HCT116 (cell line): ENCODE measurements at regions not wholly inside any gene's neighbourhood (a gene's known extent, or its start where the extent isn't known, plus 50 kb on each side); places are given as distances from the start of the nearest gene placed in this dataset.

Experiments
- ATAC-seq: fragments of 200-7000 bp; cut with Tn5 transposase; 2 replicates; pipeline ENCODE4 v1.9.1; 2020; ENCODE audit warnings: mild to moderate bottlenecking, moderate library complexity
- BruUV-seq: library from RNA; stranded (reverse); fragments of 400-500 nt; replicated peaks from 2 replicates; lab custom pipeline; 2021; lab: Mats Ljungman, UMichigan
- CTCF ChIA-PET: fragments of 300-600 bp; sonication (Branson Sonifier 250); formaldehyde crosslinking; loops from one replicate; lab custom pipeline; 2021; ENCODE audit warnings: antibody characterized with exemption; lab: Charles Lee
- POLR2A ChIA-PET: fragments of 300-600, 350-600 bp; sonication (Branson Sonifier 250); formaldehyde crosslinking; loops from one replicate; lab custom pipeline; 2021; ENCODE audit warnings: antibody characterized with exemption; lab: Charles Lee
- RAD21 ChIA-PET, 2 experiments: fragments of 300-600 bp; sonication (Branson Sonifier 250); formaldehyde crosslinking; loops; one replicate each; lab custom pipeline; 2023; ENCODE audit warnings: low total read pairs in 2 of 2; ENCODE audit not compliant: uncharacterized antibody in 2 of 2, unreplicated experiment in 2 of 2, low non-redundant PET in 1 of 2; lab: Charles Lee
- DNase-seq: peaks from one replicate; pipeline ENCODE4 v3.0.0-alpha.2; 2010; ENCODE audit warnings: low read depth, low spot score
- H2AFZ ChIP-seq: fragments of 200-600 bp; shearing (Covaris generic), sonication (generic); 2 replicates; pipeline ENCODE4 v1.6.1; 2017; ENCODE audit warnings: low read depth, mixed run types, mixed read lengths, antibody characterized with exemption, low read length; ENCODE audit not compliant: poor library complexity, severe bottlenecking
- H3K27ac ChIP-seq: 2 replicates; pipeline ENCODE4 v1.5.1; 2012; ENCODE audit warnings: low read depth, low read length
- H3K27me3 ChIP-seq: fragments of 200-600 bp; sonication (generic); 2 replicates; pipeline ENCODE4 v1.6.1; 2016; ENCODE audit warnings: mixed run types, low read length, mixed read lengths; ENCODE audit not compliant: insufficient read depth
- H3K36me3 ChIP-seq, 2 experiments: fragments of 200-500 bp in 1 of 2; fragments of 200-600 bp in 1 of 2; sonication (Bioruptor generic) in 1 of 2; sonication (generic) in 1 of 2; 2 replicates each; pipeline versions ENCODE4 v1.5.1 to v1.6.1; 2014 to 2016; ENCODE audit warnings: low read length in 2 of 2, inconsistent platforms in 1 of 2, mixed read lengths in 1 of 2, mixed run types in 1 of 2; ENCODE audit not compliant: insufficient read depth in 2 of 2, control insufficient read depth in 1 of 2
- H3K4me1 ChIP-seq, 2 experiments: fragments of 200-600 bp in 1 of 2; sonication (generic) in 1 of 2; 2 replicates each; pipeline versions ENCODE4 v1.5.1 to v1.6.1; 2012 to 2017; ENCODE audit warnings: low read length in 2 of 2, inconsistent platforms in 1 of 2, mild to moderate bottlenecking in 1 of 2, mixed read lengths in 1 of 2, mixed run types in 1 of 2, moderate library complexity in 1 of 2; ENCODE audit not compliant: insufficient read depth in 2 of 2, control insufficient read depth in 1 of 2
- H3K4me2 ChIP-seq: fragments of 200-600 bp; sonication (generic); 2 replicates; pipeline ENCODE4 v1.6.1; 2017; ENCODE audit warnings: mixed run types, low read length, mixed read lengths
- H3K4me3 ChIP-seq, 2 experiments: fragments of 200-600 bp in 1 of 2; sonication (generic) in 1 of 2; replicated peaks in 1 of 2; 2 replicates each; pipeline ENCODE4 v1.5.1; 2011 to 2016; ENCODE audit warnings: low read length in 2 of 2, control low read depth in 1 of 2, low read depth in 1 of 2, mild to moderate bottlenecking in 1 of 2, mixed read lengths in 1 of 2, mixed run types in 1 of 2
- H3K79me2 ChIP-seq: fragments of 200-600 bp; sonication (generic); 2 replicates; pipeline ENCODE4 v1.6.1; 2017; ENCODE audit warnings: mild to moderate bottlenecking, mixed run types, low read length, moderate library complexity, mixed read lengths; ENCODE audit not compliant: insufficient read depth
- H3K9ac ChIP-seq: fragments of 200-600 bp; sonication (generic); 2 replicates; pipeline ENCODE4 v1.6.1; 2016; ENCODE audit warnings: low read length, mixed read lengths
- H3K9me2 ChIP-seq: fragments of 200-600 bp; sonication (generic), shearing (Covaris generic); 2 replicates; pipeline ENCODE4 v1.6.1; 2017; ENCODE audit warnings: mixed run types, mild to moderate bottlenecking, moderate library complexity; ENCODE audit not compliant: insufficient read depth
- H3K9me3 ChIP-seq, 2 experiments: fragments of 200-500 bp in 1 of 2; fragments of 200-600 bp in 1 of 2; sonication (Bioruptor generic) in 1 of 2; sonication (generic) in 1 of 2; 2 replicates each; pipeline ENCODE4 v1.6.1; 2014 to 2017; ENCODE audit warnings: low read length in 2 of 2, mixed read lengths in 2 of 2, inconsistent platforms in 1 of 2, low read depth in 1 of 2, mild to moderate bottlenecking in 1 of 2, mixed run types in 1 of 2, moderate library complexity in 1 of 2; ENCODE audit not compliant: control insufficient read depth in 1 of 2, insufficient read depth in 1 of 2
- H4K20me1 ChIP-seq: fragments of 200-600 bp; sonication (generic), shearing (Covaris generic); 2 replicates; pipeline ENCODE4 v1.6.1; 2017; ENCODE audit warnings: mixed run types, mild to moderate bottlenecking, moderate library complexity; ENCODE audit not compliant: insufficient read depth
- CBX3 ChIP-seq: IDR thresholded peaks from 2 replicates; pipeline ENCODE4 v1.6.1; 2012; ENCODE audit warnings: low read depth
- CEBPB ChIP-seq: IDR thresholded peaks from 2 replicates; pipeline ENCODE4 v1.6.1; 2012; ENCODE audit warnings: low read depth
- CTCF ChIP-seq, 3 experiments: fragments of 200-600 bp in 1 of 3; sonication (generic) in 1 of 3; IDR thresholded peaks in 2 of 3; conservative IDR thresholded peaks in 1 of 3; 2 replicates each; pipeline ENCODE4 v1.5.1; 2012 to 2017; ENCODE audit warnings: low read depth in 2 of 3, low read length in 2 of 3, antibody characterized with exemption in 1 of 3, borderline replicate concordance in 1 of 3, control low read depth in 1 of 3, mild to moderate bottlenecking in 1 of 3, mixed read lengths in 1 of 3, mixed run types in 1 of 3, moderate library complexity in 1 of 3; ENCODE audit not compliant: insufficient read depth in 1 of 3
- EGR1 ChIP-seq: IDR thresholded peaks from 2 replicates; pipeline ENCODE4 v1.6.1; 2012; ENCODE audit warnings: low read depth
- ELF1 ChIP-seq: IDR thresholded peaks from 2 replicates; pipeline ENCODE4 v1.6.1; 2012; ENCODE audit warnings: low read depth, borderline replicate concordance
- EZH2 ChIP-seq: fragments of 200-600 bp; sonication (generic); IDR thresholded peaks from 2 replicates; pipeline ENCODE4 v1.6.1; 2017; ENCODE audit warnings: antibody characterized with exemption, mixed run types
- JUND ChIP-seq: IDR thresholded peaks from 2 replicates; pipeline ENCODE4 v1.6.1; 2012
- MAX ChIP-seq: IDR thresholded peaks from 2 replicates; pipeline ENCODE4 v1.6.1; 2012
- POLR2A ChIP-seq: IDR thresholded peaks from 2 replicates; pipeline ENCODE4 v1.7.0; 2011; ENCODE audit warnings: borderline replicate concordance; ENCODE audit not compliant: insufficient read depth, insufficient read length; ENCODE audit errors: extremely low read depth
- POLR2AphosphoS5 ChIP-seq: IDR thresholded peaks from 2 replicates; pipeline ENCODE4 v1.6.1; 2011; ENCODE audit warnings: mild to moderate bottlenecking, low read depth, low read length, moderate library complexity
- SRF ChIP-seq: IDR thresholded peaks from 2 replicates; pipeline ENCODE4 v1.6.1; 2012; ENCODE audit warnings: low read depth
- TCF7L2 ChIP-seq: IDR thresholded peaks from 2 replicates; pipeline ENCODE4 v1.7.0; 2011; ENCODE audit warnings: borderline replicate concordance, inconsistent platforms; ENCODE audit not compliant: insufficient read depth, insufficient read length; ENCODE audit errors: extremely low read depth
- YY1 ChIP-seq: IDR thresholded peaks from 2 replicates; pipeline ENCODE4 v1.6.1; 2011; ENCODE audit warnings: low read length, low read depth, moderate library complexity, mild to moderate bottlenecking; ENCODE audit not compliant: insufficient replicate concordance; ENCODE audit errors: extremely low read depth
- ZFX ChIP-seq: fragments of 450-650 bp; IDR thresholded peaks from 2 replicates; pipeline ENCODE4 v1.6.1; 2017
- ZNF274 ChIP-seq: fragments of 200-500 bp; sonication (Bioruptor generic); IDR thresholded peaks from 2 replicates; pipeline ENCODE4 v1.6.1; 2014; ENCODE audit warnings: mild to moderate bottlenecking, low read depth, low read length, inconsistent platforms
- intact Hi-C: fragments of 100-400 bp; cut with micrococcal nuclease; formaldehyde crosslinking; loops from 2 replicates; pipeline ENCODE4 v1.10.0; 2022
- TF ChIP-seq, protein P1 (sequence below): IDR thresholded peaks from 2 replicates; pipeline ENCODE4 v1.6.1; 2012

- Histone ChIP-seq H4K20me1 (no peaks in the 10 kb centered on the region), H3K4me2 (no peak overlapping the region), H3K27ac (no peak overlapping the region), H3K4me3 (no peak overlapping the region), H3K4me1 (no peaks in the 10 kb centered on the region), H3K79me2 (no peaks in the 10 kb centered on the region), H3K9me3 (peaks cover 30 to 55% of the 10 kb centered on the region in 2 experiments; a peak in 2 of 4 replicates), H3K9ac (no peak overlapping the region), H3K9me2 (no peaks in the 10 kb centered on the region), H2AFZ (no peak overlapping the region), H3K27me3 (no peaks in the 10 kb centered on the region), H3K36me3 (no peaks in the 10 kb centered on the region)
- intact Hi-C loops: no loop called here
- CTCF ChIA-PET: no interaction called here
- no peak for TF ChIP-seq TCF7L2
- no peak for TF ChIP-seq ZFX
- no peak for TF ChIP-seq CEBPB
- no peak for TF ChIP-seq JUND
- no peak for TF ChIP-seq EZH2
- no peak for TF ChIP-seq SRF
- no peak for DNase-seq
- no TSS peak for BruUV-seq
- POLR2A ChIA-PET: no interaction called here
- RAD21 ChIA-PET: no interaction called here
- no peak for ATAC-seq
Measured at GRCh38 chr10:106387063-106387462, 777.4 kb downstream of the SORCS1 start.

GRCh38 chr10:106384496-106384895 is 780.0 kb downstream of the SORCS1 start:
- BruUV-seq: no TSS peak
- no peaks in the 10 kb centered on the region for H3K4me1 ChIP-seq
- no peak overlapping the region for H3K4me3 ChIP-seq
- no peak overlapping the region for H3K4me2 ChIP-seq
- H3K36me3 ChIP-seq: no peaks in the 10 kb centered on the region
- H3K9ac ChIP-seq: no peak overlapping the region
- CTCF ChIA-PET: no interaction called here
- H3K27ac ChIP-seq: no peak overlapping the region
- H2AFZ ChIP-seq: no peak overlapping the region
- RAD21 ChIA-PET: no interaction called here
- intact Hi-C loops: no loop called here
- DNase-seq (no peak), ATAC-seq (no peak)
- H3K27me3 ChIP-seq: no peaks in the 10 kb centered on the region
- H3K79me2 ChIP-seq: no peaks in the 10 kb centered on the region
- POLR2A ChIA-PET: no interaction called here
- peaks cover 29 to 56% of the 10 kb centered on the region in 2 experiments; a peak in 2 of 4 replicates for H3K9me3 ChIP-seq
- no peaks in the 10 kb centered on the region for H3K9me2 ChIP-seq
- H4K20me1 ChIP-seq: no peaks in the 10 kb centered on the region
- TF ChIP-seq POLR2AphosphoS5 (no peak), JUND (no peak), ZFX (no peak), POLR2A (no peak), YY1 (no peak), EGR1 (no peak), TCF7L2 (no peak), MAX (no peak), EZH2 (no peak), CTCF (IDR thresholded peaks at IDR 0.05 in 2 of 3, conservative IDR thresholded peaks at IDR 0.05 in 1 of 3; ENCODE audit: borderline replicate concordance in 1 of 3, insufficient read depth in 1 of 3, low read depth in 2 of 3, low read length in 2 of 3) (no peak), ELF1 (no peak), ZNF274 (no peak), CBX3 (no peak), CEBPB (no peak)
- TF ChIP-seq, protein P1, sequence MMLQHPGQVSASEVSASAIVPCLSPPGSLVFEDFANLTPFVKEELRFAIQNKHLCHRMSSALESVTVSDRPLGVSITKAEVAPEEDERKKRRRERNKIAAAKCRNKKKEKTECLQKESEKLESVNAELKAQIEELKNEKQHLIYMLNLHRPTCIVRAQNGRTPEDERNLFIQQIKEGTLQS: no peak
- TF ChIP-seq, all 23 proteins: peak for 0
